ENCODE measurements at regions not wholly inside any gene's neighbourhood (a gene's known extent, or its start where the extent isn't known, plus 50 kb on each side); places are given as distances from the start of the nearest gene placed in this dataset.
"Not testable (repeated sequence)": the region's sequence is repeated elsewhere in the genome, so short reads cannot be mapped to it uniquely, and the experiment has no call there.

DNA sequence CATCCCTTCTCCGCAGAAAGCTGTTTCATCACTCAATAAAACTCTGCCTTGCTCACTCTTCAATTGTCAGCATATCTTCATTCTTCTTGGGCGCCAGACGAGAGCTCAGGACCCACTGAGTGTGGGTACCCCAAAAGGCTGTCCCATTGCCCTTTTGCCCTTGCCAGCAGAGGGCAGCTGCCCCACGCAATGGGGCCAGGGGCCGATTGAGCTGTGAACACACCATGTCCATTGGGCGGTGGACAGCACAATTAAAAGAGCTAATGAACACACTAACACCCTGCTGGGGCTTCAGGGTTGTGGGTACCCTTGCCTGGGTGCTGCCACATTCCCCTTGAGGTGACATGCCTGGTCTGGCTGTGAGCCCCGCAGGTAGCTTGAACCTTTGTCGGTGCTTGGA, 487.2 kb upstream of the NUDT12 start:
- H3K4me1 ChIP-seq (ENCODE audit: insufficient read depth) = no peaks in the 10 kb centered on the region
- no peak overlapping the region for H2AFZ ChIP-seq
- no peaks in the 10 kb centered on the region for H3K9me2 ChIP-seq (replicated peaks; ENCODE audit: insufficient read depth)
- H3K4me2 ChIP-seq = no peak overlapping the region
- TF ChIP-seq EZH2phosphoT487 (IDR thresholded peaks at IDR 0.05; ENCODE audit: low read depth, severe bottlenecking, unreplicated experiment) (no peak), EZH2 (IDR thresholded peaks at IDR 0.05; ENCODE audit: borderline replicate concordance) (no peak)
- TF ChIP-seq, protein P1, sequence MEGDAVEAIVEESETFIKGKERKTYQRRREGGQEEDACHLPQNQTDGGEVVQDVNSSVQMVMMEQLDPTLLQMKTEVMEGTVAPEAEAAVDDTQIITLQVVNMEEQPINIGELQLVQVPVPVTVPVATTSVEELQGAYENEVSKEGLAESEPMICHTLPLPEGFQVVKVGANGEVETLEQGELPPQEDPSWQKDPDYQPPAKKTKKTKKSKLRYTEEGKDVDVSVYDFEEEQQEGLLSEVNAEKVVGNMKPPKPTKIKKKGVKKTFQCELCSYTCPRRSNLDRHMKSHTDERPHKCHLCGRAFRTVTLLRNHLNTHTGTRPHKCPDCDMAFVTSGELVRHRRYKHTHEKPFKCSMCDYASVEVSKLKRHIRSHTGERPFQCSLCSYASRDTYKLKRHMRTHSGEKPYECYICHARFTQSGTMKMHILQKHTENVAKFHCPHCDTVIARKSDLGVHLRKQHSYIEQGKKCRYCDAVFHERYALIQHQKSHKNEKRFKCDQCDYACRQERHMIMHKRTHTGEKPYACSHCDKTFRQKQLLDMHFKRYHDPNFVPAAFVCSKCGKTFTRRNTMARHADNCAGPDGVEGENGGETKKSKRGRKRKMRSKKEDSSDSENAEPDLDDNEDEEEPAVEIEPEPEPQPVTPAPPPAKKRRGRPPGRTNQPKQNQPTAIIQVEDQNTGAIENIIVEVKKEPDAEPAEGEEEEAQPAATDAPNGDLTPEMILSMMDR (IDR thresholded peaks at IDR 0.05; ENCODE audit: poor library complexity) = no peak
- WGBS (ENCODE audit: low lambda C conversion rate, missing lambda C conversion rate) = 94% methylated on average over 8 of the region's 8 CpGs
- H3K27me3 ChIP-seq = no peaks in the 10 kb centered on the region
- no peaks in the 10 kb centered on the region for H3K79me2 ChIP-seq
- H3K9me3 ChIP-seq (ENCODE audit: low read depth) = no peaks in the 10 kb centered on the region
- no peak overlapping the region for H3K4me3 ChIP-seq
- H3K27ac ChIP-seq = no peak overlapping the region
- H4K20me1 ChIP-seq (ENCODE audit: insufficient read depth, poor library complexity, severe bottlenecking) = no peaks in the 10 kb centered on the region
- DNase-seq (ENCODE audit: low spot score) = no peak
- no peaks in the 10 kb centered on the region for H3K36me3 ChIP-seq (replicated peaks; ENCODE audit: insufficient read depth, low read depth)

- H3K4me1 ChIP-seq (ENCODE audit: insufficient read depth) = no peaks in the 10 kb centered on the region
- H3K4me3 ChIP-seq = no peak overlapping the region
- H2AFZ ChIP-seq = no peak overlapping the region
- WGBS (ENCODE audit: low lambda C conversion rate, missing lambda C conversion rate) = 92% methylated on average over 2 of the region's 2 CpGs
- no peaks in the 10 kb centered on the region for H3K9me3 ChIP-seq (ENCODE audit: low read depth)
- TF ChIP-seq EZH2phosphoT487 (IDR thresholded peaks at IDR 0.05; ENCODE audit: low read depth, severe bottlenecking, unreplicated experiment) (no peak), EZH2 (IDR thresholded peaks at IDR 0.05; ENCODE audit: borderline replicate concordance) (no peak)
- TF ChIP-seq, protein P1 (IDR thresholded peaks at IDR 0.05; ENCODE audit: poor library complexity) = no peak
- no peaks in the 10 kb centered on the region for H3K79me2 ChIP-seq
- H3K4me2 ChIP-seq = no peak overlapping the region
- no peak overlapping the region for H3K27ac ChIP-seq
- DNase-seq (ENCODE audit: low spot score) = no peak
- H4K20me1 ChIP-seq (ENCODE audit: insufficient read depth, poor library complexity, severe bottlenecking) = no peaks in the 10 kb centered on the region
- no peaks in the 10 kb centered on the region for H3K9me2 ChIP-seq (replicated peaks; ENCODE audit: insufficient read depth)
- no peaks in the 10 kb centered on the region for H3K36me3 ChIP-seq (replicated peaks; ENCODE audit: insufficient read depth, low read depth)
- H3K27me3 ChIP-seq = no peaks in the 10 kb centered on the region
Observed at GRCh38 chr5:104048231-104048630, 485.6 kb upstream of the NUDT12 start.

GRCh38 chr5:104045987-104046386, 483.4 kb upstream of the NUDT12 start:
- DNase-seq (ENCODE audit: low spot score) = no peak
- Histone ChIP-seq H3K9me3 (ENCODE audit: low read depth) (no peaks in the 10 kb centered on the region), H2AFZ (no peak overlapping the region), H3K9me2 (replicated peaks; ENCODE audit: insufficient read depth) (no peaks in the 10 kb centered on the region), H4K20me1 (ENCODE audit: insufficient read depth, poor library complexity, severe bottlenecking) (no peaks in the 10 kb centered on the region), H3K27me3 (no peaks in the 10 kb centered on the region), H3K79me2 (no peaks in the 10 kb centered on the region), H3K4me3 (no peak overlapping the region), H3K4me1 (ENCODE audit: insufficient read depth) (no peaks in the 10 kb centered on the region), H3K27ac (no peak overlapping the region), H3K4me2 (no peak overlapping the region), H3K36me3 (replicated peaks; ENCODE audit: insufficient read depth, low read depth) (no peaks in the 10 kb centered on the region)
- TF ChIP-seq, protein P1 (IDR thresholded peaks at IDR 0.05; ENCODE audit: poor library complexity) = no peak
- TF ChIP-seq EZH2 (IDR thresholded peaks at IDR 0.05; ENCODE audit: borderline replicate concordance) = no peak

DNA sequence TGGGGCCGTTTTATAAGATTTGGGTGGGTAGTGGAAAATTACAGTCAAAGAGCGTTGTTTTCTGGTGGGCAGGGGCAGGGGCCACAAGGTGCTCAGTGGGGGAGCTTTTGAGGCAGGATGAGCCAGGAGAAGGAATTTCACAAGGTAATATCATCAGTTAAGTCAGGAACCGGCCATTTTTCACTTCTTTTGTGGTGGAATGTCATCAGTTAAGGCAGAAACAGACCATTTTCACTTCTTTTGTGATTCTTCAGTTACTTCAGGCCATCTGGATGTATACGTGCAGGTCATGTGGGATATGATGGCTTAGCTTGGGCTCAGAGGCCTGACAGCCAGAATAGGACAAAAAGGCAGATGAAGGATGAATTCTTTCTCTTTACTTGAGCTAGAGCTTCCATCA, 477.3 kb upstream of the NUDT12 start:
- not testable (repeated sequence) for H3K9me3 ChIP-seq (ENCODE audit: low read depth); H3K36me3 ChIP-seq (replicated peaks; ENCODE audit: insufficient read depth, low read depth); H3K4me2 ChIP-seq; H3K9me2 ChIP-seq (replicated peaks; ENCODE audit: insufficient read depth); H2AFZ ChIP-seq; H3K27me3 ChIP-seq; H3K27ac ChIP-seq; H3K4me1 ChIP-seq (ENCODE audit: insufficient read depth); H3K4me3 ChIP-seq; H4K20me1 ChIP-seq (ENCODE audit: insufficient read depth, poor library complexity, severe bottlenecking); DNase-seq (ENCODE audit: low spot score); H3K79me2 ChIP-seq
- 90% methylated on average over 4 of the region's 4 CpGs for WGBS (ENCODE audit: low lambda C conversion rate, missing lambda C conversion rate)

DNA sequence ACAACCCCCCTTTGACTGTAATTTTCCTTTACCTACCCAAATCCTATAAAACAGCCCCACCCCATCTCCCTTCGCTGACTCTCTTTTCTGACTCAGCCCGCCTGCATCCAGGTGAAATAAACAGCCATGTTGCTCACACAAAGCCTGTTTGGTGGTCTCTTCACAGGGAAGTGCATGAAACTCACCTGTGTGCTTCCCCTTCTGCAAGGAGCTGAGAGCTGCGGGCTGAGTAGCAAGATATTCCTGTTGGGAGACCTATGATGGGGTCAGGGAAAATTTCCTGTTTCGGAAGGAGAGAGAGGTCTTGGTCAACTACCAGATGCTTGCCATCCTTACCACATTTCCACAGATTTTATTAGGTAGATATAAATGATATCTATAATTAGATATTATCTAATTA, 474.5 kb upstream of the NUDT12 start:
- H3K4me2 ChIP-seq; H3K27ac ChIP-seq; DNase-seq (ENCODE audit: low spot score); H3K9me2 ChIP-seq (replicated peaks; ENCODE audit: insufficient read depth); H3K4me1 ChIP-seq (ENCODE audit: insufficient read depth); H3K9me3 ChIP-seq (ENCODE audit: low read depth); H2AFZ ChIP-seq; H3K27me3 ChIP-seq; H3K4me3 ChIP-seq; H3K79me2 ChIP-seq; H3K36me3 ChIP-seq (replicated peaks; ENCODE audit: insufficient read depth, low read depth); H4K20me1 ChIP-seq (ENCODE audit: insufficient read depth, poor library complexity, severe bottlenecking): not testable (repeated sequence)
- WGBS (ENCODE audit: low lambda C conversion rate, missing lambda C conversion rate) = 89% methylated on average over 4 of the region's 4 CpGs

GRCh38 chr5:104033186-104033585, 470.6 kb upstream of the NUDT12 start:
- not testable (repeated sequence) for H2AFZ ChIP-seq; DNase-seq (ENCODE audit: low spot score); H3K79me2 ChIP-seq; H3K27ac ChIP-seq; H3K4me3 ChIP-seq; H3K4me2 ChIP-seq; H4K20me1 ChIP-seq (ENCODE audit: insufficient read depth, poor library complexity, severe bottlenecking); H3K9me3 ChIP-seq (ENCODE audit: low read depth); H3K36me3 ChIP-seq (replicated peaks; ENCODE audit: insufficient read depth, low read depth); H3K27me3 ChIP-seq; H3K4me1 ChIP-seq (ENCODE audit: insufficient read depth); H3K9me2 ChIP-seq (replicated peaks; ENCODE audit: insufficient read depth)
- 50% methylated on average over 4 of the region's 4 CpGs for WGBS (ENCODE audit: low lambda C conversion rate, missing lambda C conversion rate)
